ENCODE measurements at regions not wholly inside any gene's neighbourhood (a gene's known extent, or its start where the extent isn't known, plus 50 kb on each side); places are given as distances from the start of the nearest gene placed in this dataset.

- Histone ChIP-seq H4K20me1 (ENCODE audit: insufficient read depth, low read length) (no peaks in the 10 kb centered on the region), H3K9me3 (ENCODE audit: insufficient read depth, low read length) (no peaks in the 10 kb centered on the region), H3K9ac (ENCODE audit: low read length) (no peak overlapping the region), H3K27ac (ENCODE audit: low read length) (no peak overlapping the region), H3K79me2 (ENCODE audit: low read length) (no peaks in the 10 kb centered on the region), H3K4me3 (ENCODE audit: low read length) (no peak overlapping the region), H3K4me2 (ENCODE audit: low read length) (no peak overlapping the region), H2AFZ (ENCODE audit: low read depth, low read length) (no peak overlapping the region), H3K27me3 (ENCODE audit: low read depth, low read length) (no peaks in the 10 kb centered on the region), H3K4me1 (ENCODE audit: low read length) (no peaks in the 10 kb centered on the region), H3K36me3 (replicated peaks; ENCODE audit: low read depth, low read length) (no peaks in the 10 kb centered on the region)
- TF ChIP-seq EZH2phosphoT487 (IDR thresholded peaks at IDR 0.05; ENCODE audit: low read depth) = no peak
- TF ChIP-seq, protein P1, sequence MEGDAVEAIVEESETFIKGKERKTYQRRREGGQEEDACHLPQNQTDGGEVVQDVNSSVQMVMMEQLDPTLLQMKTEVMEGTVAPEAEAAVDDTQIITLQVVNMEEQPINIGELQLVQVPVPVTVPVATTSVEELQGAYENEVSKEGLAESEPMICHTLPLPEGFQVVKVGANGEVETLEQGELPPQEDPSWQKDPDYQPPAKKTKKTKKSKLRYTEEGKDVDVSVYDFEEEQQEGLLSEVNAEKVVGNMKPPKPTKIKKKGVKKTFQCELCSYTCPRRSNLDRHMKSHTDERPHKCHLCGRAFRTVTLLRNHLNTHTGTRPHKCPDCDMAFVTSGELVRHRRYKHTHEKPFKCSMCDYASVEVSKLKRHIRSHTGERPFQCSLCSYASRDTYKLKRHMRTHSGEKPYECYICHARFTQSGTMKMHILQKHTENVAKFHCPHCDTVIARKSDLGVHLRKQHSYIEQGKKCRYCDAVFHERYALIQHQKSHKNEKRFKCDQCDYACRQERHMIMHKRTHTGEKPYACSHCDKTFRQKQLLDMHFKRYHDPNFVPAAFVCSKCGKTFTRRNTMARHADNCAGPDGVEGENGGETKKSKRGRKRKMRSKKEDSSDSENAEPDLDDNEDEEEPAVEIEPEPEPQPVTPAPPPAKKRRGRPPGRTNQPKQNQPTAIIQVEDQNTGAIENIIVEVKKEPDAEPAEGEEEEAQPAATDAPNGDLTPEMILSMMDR (IDR thresholded peaks at IDR 0.05; ENCODE audit: low read depth, low read length) = no peak
These were observed 291.3 kb downstream of the BCL11A start for GRCh38 chr2:60262178-60262577.

DNA sequence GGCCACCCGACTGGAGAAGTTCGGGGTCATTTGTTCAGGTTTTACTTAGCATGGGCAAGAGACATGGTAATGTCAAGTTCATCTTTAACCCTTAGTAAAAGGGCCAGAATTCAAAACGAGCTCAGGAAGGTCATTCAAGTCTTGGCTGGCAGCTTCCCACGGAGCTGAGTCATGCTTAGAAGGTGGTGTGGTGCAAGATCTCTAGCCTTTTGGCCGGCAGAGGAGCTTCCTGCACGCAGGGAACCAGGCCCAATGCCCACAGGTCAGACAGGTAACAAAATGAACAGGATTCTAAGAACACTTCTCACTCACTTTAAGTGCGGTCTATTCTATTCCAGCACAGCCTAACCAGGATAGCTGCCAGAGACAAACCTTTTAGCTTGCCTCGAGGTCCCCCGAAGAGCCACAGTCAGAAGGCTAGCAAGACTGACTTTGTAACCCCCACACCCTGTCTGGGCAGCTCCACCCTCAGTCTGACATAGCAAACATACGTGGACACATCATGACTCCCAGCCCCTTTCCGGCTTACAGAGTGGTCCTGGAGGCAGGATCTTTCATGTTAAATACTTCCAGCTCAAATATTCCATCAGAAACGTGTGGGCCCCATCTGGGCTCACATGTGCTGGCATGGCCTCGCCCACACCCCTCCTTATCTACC lies 292.7 kb downstream of the BCL11A start:
- Histone ChIP-seq H3K27me3 (ENCODE audit: low read depth, low read length) (no peaks in the 10 kb centered on the region), H3K79me2 (ENCODE audit: low read length) (no peaks in the 10 kb centered on the region), H2AFZ (ENCODE audit: low read depth, low read length) (no peak overlapping the region), H3K9ac (ENCODE audit: low read length) (no peak overlapping the region), H3K4me1 (ENCODE audit: low read length) (no peaks in the 10 kb centered on the region), H4K20me1 (ENCODE audit: insufficient read depth, low read length) (no peaks in the 10 kb centered on the region), H3K36me3 (replicated peaks; ENCODE audit: low read depth, low read length) (no peaks in the 10 kb centered on the region), H3K27ac (ENCODE audit: low read length) (no peak overlapping the region), H3K4me2 (ENCODE audit: low read length) (no peak overlapping the region), H3K4me3 (ENCODE audit: low read length) (no peak overlapping the region), H3K9me3 (ENCODE audit: insufficient read depth, low read length) (no peaks in the 10 kb centered on the region)
- TF ChIP-seq, protein P1 (IDR thresholded peaks at IDR 0.05; ENCODE audit: low read depth, low read length) = no peak
- no peak for TF ChIP-seq EZH2phosphoT487 (IDR thresholded peaks at IDR 0.05; ENCODE audit: low read depth)

DNA sequence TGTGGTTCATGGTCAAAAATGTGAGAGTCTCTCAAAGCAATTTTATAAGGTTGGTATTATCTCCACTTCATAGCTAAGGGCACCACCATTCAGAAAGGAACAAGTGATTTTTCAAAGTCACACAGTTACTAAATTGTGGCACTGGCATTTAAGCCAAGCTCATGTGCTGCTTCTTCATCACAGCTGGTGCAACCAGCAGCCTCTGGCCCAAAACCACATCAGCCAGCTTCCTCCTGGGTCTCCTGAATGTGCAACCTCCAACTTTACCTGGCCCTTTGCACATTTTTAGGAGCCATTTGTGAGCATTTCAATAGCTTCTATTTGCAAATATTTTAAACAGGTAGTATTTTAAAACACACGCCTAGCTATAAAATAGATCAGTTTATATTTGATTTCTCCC lies 293.7 kb downstream of the BCL11A start:
- Histone ChIP-seq H3K4me2 (ENCODE audit: low read length) (no peak overlapping the region), H3K36me3 (replicated peaks; ENCODE audit: low read depth, low read length) (no peaks in the 10 kb centered on the region), H3K9ac (ENCODE audit: low read length) (no peak overlapping the region), H3K4me3 (ENCODE audit: low read length) (no peak overlapping the region), H3K4me1 (ENCODE audit: low read length) (no peaks in the 10 kb centered on the region), H4K20me1 (ENCODE audit: insufficient read depth, low read length) (no peaks in the 10 kb centered on the region), H3K79me2 (ENCODE audit: low read length) (no peaks in the 10 kb centered on the region), H3K27ac (ENCODE audit: low read length) (no peak overlapping the region), H3K9me3 (ENCODE audit: insufficient read depth, low read length) (no peaks in the 10 kb centered on the region), H2AFZ (ENCODE audit: low read depth, low read length) (no peak overlapping the region), H3K27me3 (ENCODE audit: low read depth, low read length) (no peaks in the 10 kb centered on the region)
- TF ChIP-seq, protein P1 (IDR thresholded peaks at IDR 0.05; ENCODE audit: low read depth, low read length) = no peak
- no peak for TF ChIP-seq EZH2phosphoT487 (IDR thresholded peaks at IDR 0.05; ENCODE audit: low read depth)

DNA sequence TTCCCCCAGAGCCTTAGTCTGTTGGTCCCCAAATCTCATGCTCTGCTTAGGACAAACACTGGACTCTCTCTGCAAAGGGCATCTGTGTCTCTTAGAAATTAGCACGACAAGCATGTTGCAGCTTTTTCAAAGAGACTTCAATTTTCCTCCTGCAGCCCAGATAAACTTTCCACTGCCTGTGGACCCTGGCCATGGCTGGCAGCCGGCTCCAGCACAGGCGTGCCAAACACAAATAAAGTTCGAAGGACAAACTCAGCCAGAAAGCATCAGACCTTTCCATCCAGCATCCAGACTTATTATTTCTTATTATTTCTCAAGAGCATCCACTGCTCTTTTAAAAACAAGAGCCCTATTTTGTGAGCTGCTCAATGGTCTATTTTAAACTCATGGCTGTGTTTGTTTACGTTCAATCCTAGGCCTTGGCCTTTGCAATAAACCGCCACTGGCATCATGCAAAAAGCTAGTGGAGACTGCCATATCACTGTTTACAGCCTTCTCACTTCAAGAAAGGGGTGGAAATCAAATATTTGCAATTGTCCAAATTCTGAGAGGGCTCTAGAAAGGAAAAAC lies 300.8 kb downstream of the BCL11A start:
- no peaks in the 10 kb centered on the region for H4K20me1 ChIP-seq (ENCODE audit: insufficient read depth, low read length)
- no peaks in the 10 kb centered on the region for H3K27me3 ChIP-seq (ENCODE audit: low read depth, low read length)
- no peaks in the 10 kb centered on the region for H3K36me3 ChIP-seq (replicated peaks; ENCODE audit: low read depth, low read length)
- no peak overlapping the region for H3K4me3 ChIP-seq (ENCODE audit: low read length)
- H3K79me2 ChIP-seq (ENCODE audit: low read length) = no peaks in the 10 kb centered on the region
- H2AFZ ChIP-seq (ENCODE audit: low read depth, low read length) = no peak overlapping the region
- no peak overlapping the region for H3K27ac ChIP-seq (ENCODE audit: low read length)
- H3K9ac ChIP-seq (ENCODE audit: low read length) = no peak overlapping the region
- TF ChIP-seq EZH2phosphoT487 (IDR thresholded peaks at IDR 0.05; ENCODE audit: low read depth) = no peak
- TF ChIP-seq, protein P1 (IDR thresholded peaks at IDR 0.05; ENCODE audit: low read depth, low read length) = no peak
- no peak overlapping the region for H3K4me2 ChIP-seq (ENCODE audit: low read length)
- no peaks in the 10 kb centered on the region for H3K4me1 ChIP-seq (ENCODE audit: low read length)
- no peaks in the 10 kb centered on the region for H3K9me3 ChIP-seq (ENCODE audit: insufficient read depth, low read length)

Measured in OCI-LY3 (cell line).